ENCODE measurements at regions not wholly inside any gene's neighbourhood (a gene's known extent, or its start where the extent isn't known, plus 50 kb on each side); places are given as distances from the start of the nearest gene placed in this dataset.

DNA sequence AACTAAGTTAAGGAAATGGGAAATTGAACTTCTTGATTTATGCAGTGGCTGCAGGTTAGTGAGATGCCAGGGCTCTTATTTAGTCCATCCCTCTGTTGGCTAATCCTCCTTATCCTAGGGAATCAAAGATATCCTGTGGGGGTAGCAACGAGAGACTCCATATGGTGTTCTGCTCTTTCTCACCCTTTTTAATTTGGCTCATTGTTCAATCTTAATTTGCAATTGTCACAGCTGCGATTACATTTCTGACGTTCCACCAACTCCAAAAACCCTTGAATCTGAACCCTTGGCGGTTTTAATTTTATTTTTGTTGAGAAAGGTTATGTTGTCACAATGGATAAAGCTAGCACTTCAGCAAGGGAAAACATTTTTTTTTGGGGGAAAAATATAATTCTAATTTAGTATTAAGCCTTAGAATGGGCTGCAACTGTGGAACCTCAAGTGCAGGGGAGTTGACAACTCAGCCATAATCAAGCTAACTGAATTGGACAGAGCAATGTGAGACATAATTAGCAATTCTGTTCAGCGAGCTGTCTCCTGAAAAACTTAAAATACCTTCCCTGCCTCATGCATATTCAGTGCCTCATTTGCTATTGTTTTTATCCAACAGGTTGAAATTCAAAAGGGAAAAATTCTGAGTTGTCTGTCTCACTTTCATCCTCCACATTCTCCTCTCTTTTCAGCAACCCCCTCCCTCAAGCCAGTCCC, 91.3 kb downstream of the MAT2B start:
- H3K27me3 ChIP-seq (ENCODE audit: control insufficient read depth, insufficient read depth, low read length), result no peaks in the 10 kb centered on the region
- H3K27ac ChIP-seq (ENCODE audit: low read length), result no peak overlapping the region
- no peaks in the 10 kb centered on the region for H3K36me3 ChIP-seq (ENCODE audit: control insufficient read depth, low read depth, low read length)
- no peak overlapping the region for H3K9ac ChIP-seq (ENCODE audit: low read length)
- H3K4me1 ChIP-seq (ENCODE audit: control insufficient read depth, low read depth, low read length), result no peaks in the 10 kb centered on the region
- H3K9me3 ChIP-seq (ENCODE audit: control insufficient read depth, low read depth, low read length), result no peaks in the 10 kb centered on the region
- no peak overlapping the region for H3K4me3 ChIP-seq (ENCODE audit: low read length)

DNA sequence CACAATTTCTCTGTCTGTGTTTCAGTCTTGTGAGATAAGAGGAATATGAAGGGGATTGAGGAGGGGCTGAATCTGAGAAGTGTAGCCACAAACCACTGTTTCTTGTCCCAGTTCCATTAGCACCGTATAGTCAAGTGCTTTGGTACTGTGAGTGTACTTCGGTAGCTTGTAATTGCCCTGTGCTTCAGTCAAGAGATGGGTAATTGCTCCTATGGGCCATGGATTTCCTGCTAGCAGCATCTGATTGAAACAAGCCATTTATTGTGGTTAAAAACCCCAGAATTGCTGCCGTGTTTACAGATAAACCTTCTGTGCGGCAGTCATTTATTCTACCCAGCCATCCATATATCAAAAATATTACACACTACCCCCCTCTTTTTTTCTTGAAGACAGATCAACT, 98.6 kb downstream of the MAT2B start:
- H3K4me1 ChIP-seq (ENCODE audit: control insufficient read depth, low read depth, low read length), result no peaks in the 10 kb centered on the region
- H3K4me3 ChIP-seq (ENCODE audit: low read length), result no peak overlapping the region
- no peak overlapping the region for H3K27ac ChIP-seq (ENCODE audit: low read length)
- H3K36me3 ChIP-seq (ENCODE audit: control insufficient read depth, low read depth, low read length), result no peaks in the 10 kb centered on the region
- no peaks in the 10 kb centered on the region for H3K9me3 ChIP-seq (ENCODE audit: control insufficient read depth, low read depth, low read length)
- no peak overlapping the region for H3K9ac ChIP-seq (ENCODE audit: low read length)
- no peaks in the 10 kb centered on the region for H3K27me3 ChIP-seq (ENCODE audit: control insufficient read depth, insufficient read depth, low read length)

DNA sequence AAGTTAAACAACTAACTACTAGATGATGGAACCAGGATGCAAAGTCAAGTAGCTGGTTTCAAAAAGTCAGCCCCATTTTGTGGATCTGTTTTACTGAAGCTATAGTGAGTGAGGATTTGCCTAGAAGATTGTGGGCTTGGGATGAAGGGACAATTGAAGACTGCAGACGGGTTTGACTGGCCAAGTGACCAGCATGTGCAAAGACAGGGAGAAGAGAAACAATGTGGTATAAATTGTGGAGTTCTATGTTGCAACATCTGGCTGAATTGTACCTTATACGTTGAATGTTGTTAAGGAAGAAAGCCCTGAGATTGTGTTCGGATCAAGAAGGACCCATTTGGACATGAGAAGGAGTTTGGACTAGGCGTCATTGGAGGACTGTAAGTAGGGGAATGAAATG, 101.8 kb downstream of the MAT2B start:
- H3K27me3 ChIP-seq (ENCODE audit: control insufficient read depth, insufficient read depth, low read length), result no peaks in the 10 kb centered on the region
- no peak overlapping the region for H3K27ac ChIP-seq (ENCODE audit: low read length)
- no peaks in the 10 kb centered on the region for H3K36me3 ChIP-seq (ENCODE audit: control insufficient read depth, low read depth, low read length)
- no peaks in the 10 kb centered on the region for H3K9me3 ChIP-seq (ENCODE audit: control insufficient read depth, low read depth, low read length)
- no peaks in the 10 kb centered on the region for H3K4me1 ChIP-seq (ENCODE audit: control insufficient read depth, low read depth, low read length)
- H3K4me3 ChIP-seq (ENCODE audit: low read length), result no peak overlapping the region
- no peak overlapping the region for H3K9ac ChIP-seq (ENCODE audit: low read length)

DNA sequence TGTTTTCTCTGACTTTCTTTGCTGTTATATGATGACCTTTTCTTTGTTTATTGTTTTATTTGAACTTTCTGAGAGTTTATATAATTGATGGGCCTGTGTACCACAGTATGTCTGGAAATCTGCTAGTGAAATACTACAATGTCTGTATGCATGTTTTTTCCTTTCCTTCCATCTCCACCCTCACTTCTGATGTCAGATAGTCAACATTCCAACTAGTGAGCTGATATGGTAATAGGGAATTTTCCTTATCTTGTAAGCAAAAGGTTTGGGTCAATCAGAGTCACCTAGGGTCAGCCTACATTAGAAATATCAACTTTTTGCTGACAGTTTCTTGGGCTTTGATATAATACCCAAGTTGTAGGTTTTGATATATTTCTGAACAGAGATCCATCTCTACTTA, 103.2 kb downstream of the MAT2B start:
- H3K9ac ChIP-seq (ENCODE audit: low read length), result no peak overlapping the region
- no peaks in the 10 kb centered on the region for H3K27me3 ChIP-seq (ENCODE audit: control insufficient read depth, insufficient read depth, low read length)
- no peaks in the 10 kb centered on the region for H3K36me3 ChIP-seq (ENCODE audit: control insufficient read depth, low read depth, low read length)
- no peak overlapping the region for H3K4me3 ChIP-seq (ENCODE audit: low read length)
- H3K27ac ChIP-seq (ENCODE audit: low read length), result no peak overlapping the region
- H3K9me3 ChIP-seq (ENCODE audit: control insufficient read depth, low read depth, low read length), result no peaks in the 10 kb centered on the region
- H3K4me1 ChIP-seq (ENCODE audit: control insufficient read depth, low read depth, low read length), result no peaks in the 10 kb centered on the region

DNA sequence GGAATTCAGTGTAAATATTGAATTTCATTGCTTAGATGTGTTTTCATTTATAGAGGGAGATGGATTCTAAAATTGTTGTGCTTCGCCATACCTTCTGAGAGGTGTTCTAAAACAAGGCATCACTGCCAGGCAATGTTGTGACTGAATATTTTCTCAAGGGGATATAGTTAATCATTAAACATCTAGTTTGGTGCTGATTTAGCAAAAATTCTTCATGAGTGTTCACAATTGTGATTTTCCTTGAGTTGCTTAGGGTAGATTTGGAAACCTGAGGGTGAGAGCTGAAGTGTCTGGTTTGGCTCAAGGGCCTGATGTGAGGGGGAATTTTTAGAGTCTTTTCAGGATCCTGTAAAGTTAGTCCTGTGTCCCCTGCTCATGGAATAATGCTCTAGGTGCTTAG, 104.5 kb downstream of the MAT2B start:
- Histone ChIP-seq H3K9ac (ENCODE audit: low read length) (no peak overlapping the region), H3K9me3 (ENCODE audit: control insufficient read depth, low read depth, low read length) (no peaks in the 10 kb centered on the region), H3K36me3 (ENCODE audit: control insufficient read depth, low read depth, low read length) (no peaks in the 10 kb centered on the region), H3K27me3 (ENCODE audit: control insufficient read depth, insufficient read depth, low read length) (no peaks in the 10 kb centered on the region), H3K27ac (ENCODE audit: low read length) (no peak overlapping the region), H3K4me1 (ENCODE audit: control insufficient read depth, low read depth, low read length) (no peaks in the 10 kb centered on the region), H3K4me3 (ENCODE audit: low read length) (no peak overlapping the region)

DNA sequence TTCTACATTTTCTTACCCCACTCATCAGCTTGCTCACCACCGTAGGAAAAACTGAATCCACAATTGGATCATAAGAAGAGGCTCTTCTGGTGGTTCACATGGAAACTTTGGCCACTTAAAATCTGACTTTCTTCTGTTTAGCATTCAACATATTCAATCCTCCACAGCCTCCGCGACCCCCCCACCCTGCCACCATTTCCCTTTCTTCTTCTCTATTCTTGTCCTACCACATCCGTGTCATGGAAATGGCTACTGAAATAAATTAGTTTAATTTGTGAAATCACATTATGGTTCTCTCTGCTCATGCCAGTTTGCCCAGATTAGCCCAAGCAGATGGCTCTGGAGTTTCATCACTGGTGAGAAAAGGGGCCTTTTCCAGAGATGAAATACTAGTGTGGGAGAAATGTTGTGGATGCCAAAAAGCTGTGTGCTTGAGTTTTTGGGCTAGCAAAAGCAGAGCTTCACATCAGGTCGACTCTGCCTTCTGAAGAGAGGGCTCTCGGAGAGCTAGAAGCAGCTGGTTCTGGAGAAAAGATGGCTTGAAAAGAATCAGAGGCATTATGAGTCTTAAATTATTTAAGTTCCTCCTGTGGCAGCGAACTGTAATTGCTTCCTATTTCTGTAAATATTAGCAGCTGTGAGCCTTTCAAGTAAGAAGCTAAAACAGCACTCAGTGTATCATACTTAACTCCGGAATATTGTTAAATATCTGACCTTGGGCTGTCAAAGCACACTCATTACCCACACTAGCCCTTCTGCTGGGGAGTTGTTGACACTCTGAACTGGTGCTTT, 107.1 kb downstream of the MAT2B start:
- Histone ChIP-seq H3K4me3 (ENCODE audit: low read length) (no peak overlapping the region), H3K36me3 (ENCODE audit: control insufficient read depth, low read depth, low read length) (no peaks in the 10 kb centered on the region), H3K9me3 (ENCODE audit: control insufficient read depth, low read depth, low read length) (no peaks in the 10 kb centered on the region), H3K4me1 (ENCODE audit: control insufficient read depth, low read depth, low read length) (no peaks in the 10 kb centered on the region), H3K9ac (ENCODE audit: low read length) (no peak overlapping the region), H3K27ac (ENCODE audit: low read length) (no peak overlapping the region), H3K27me3 (ENCODE audit: control insufficient read depth, insufficient read depth, low read length) (no peaks in the 10 kb centered on the region)

DNA sequence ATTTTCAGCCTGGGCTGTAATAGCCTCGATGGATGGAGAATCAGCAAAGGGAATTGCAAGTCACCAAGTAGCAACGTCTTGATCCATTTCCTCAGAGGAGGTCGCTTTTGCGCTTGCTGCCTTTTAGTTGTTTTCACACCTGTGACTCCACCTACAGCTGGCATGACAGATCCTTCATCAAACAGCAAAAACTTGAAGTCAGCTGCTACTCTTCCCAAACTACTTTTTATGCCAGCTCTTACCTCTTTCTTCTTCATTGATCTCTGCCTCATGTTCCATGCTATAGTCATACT, 107.7 kb downstream of the MAT2B start:
- Histone ChIP-seq H3K9me3 (ENCODE audit: control insufficient read depth, low read depth, low read length) (no peaks in the 10 kb centered on the region), H3K36me3 (ENCODE audit: control insufficient read depth, low read depth, low read length) (no peaks in the 10 kb centered on the region), H3K4me3 (ENCODE audit: low read length) (no peak overlapping the region), H3K9ac (ENCODE audit: low read length) (no peak overlapping the region), H3K27me3 (ENCODE audit: control insufficient read depth, insufficient read depth, low read length) (no peaks in the 10 kb centered on the region), H3K27ac (ENCODE audit: low read length) (no peak overlapping the region), H3K4me1 (ENCODE audit: control insufficient read depth, low read depth, low read length) (no peaks in the 10 kb centered on the region)

DNA sequence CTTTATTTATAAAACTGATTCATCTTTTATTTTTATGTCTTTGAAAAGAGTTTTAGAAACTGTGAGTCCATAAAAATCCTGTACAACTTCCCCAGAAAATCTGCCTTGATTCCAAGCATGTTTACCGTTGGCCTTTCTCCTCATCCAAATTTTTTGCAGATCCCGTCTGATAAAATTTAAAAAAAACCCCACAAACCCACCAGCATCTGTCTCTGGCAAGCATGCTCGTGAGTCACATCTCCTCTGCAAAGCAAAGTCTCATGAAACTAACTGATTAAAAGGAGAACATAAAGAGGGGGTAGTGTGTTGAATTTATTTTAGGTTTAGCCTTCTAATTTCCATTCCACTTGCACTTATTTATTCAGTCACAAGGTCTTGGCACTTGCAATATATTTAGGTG, 109.4 kb downstream of the MAT2B start:
- Histone ChIP-seq H3K9ac (ENCODE audit: low read length) (no peak overlapping the region), H3K4me1 (ENCODE audit: control insufficient read depth, low read depth, low read length) (no peaks in the 10 kb centered on the region), H3K9me3 (ENCODE audit: control insufficient read depth, low read depth, low read length) (no peaks in the 10 kb centered on the region), H3K27me3 (ENCODE audit: control insufficient read depth, insufficient read depth, low read length) (no peaks in the 10 kb centered on the region), H3K4me3 (ENCODE audit: low read length) (no peak overlapping the region), H3K27ac (ENCODE audit: low read length) (no peak overlapping the region), H3K36me3 (ENCODE audit: control insufficient read depth, low read depth, low read length) (no peaks in the 10 kb centered on the region)

DNA sequence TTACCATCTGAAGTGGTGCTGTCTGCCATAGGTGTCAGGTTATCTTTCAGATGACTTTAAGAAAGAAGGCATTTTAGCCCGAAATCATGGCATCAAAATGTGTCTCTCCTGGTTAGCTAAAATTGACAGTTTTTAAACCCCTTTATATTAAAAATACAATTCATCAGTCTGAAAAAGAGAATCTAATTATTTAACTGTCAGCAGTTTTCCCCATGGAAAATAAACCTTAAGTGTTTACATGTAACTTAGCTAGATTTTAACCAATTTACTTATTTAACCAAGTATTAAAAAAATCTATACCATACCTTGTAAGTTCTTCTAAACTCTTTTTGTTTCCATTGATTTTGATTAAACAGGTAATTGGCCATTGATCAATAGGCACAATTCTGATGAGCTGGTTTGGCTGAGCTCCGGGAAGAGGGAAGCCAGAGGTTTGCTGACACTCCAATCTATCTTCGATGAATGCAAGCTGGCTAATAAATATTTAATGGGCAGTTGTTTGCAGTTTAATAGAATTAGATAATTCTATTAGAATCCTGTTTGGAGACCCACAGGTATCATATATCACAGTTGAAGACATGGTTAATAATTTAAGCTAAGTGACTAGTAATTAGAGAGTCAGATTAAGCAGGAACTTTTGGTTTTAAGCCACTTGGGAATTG, 114.0 kb downstream of the MAT2B start:
- no peaks in the 10 kb centered on the region for H3K4me1 ChIP-seq (ENCODE audit: control insufficient read depth, low read depth, low read length)
- no peaks in the 10 kb centered on the region for H3K9me3 ChIP-seq (ENCODE audit: control insufficient read depth, low read depth, low read length)
- H3K4me3 ChIP-seq (ENCODE audit: low read length), result no peak overlapping the region
- no peak overlapping the region for H3K9ac ChIP-seq (ENCODE audit: low read length)
- H3K27ac ChIP-seq (ENCODE audit: low read length), result no peak overlapping the region
- H3K36me3 ChIP-seq (ENCODE audit: control insufficient read depth, low read depth, low read length), result no peaks in the 10 kb centered on the region
- H3K27me3 ChIP-seq (ENCODE audit: control insufficient read depth, insufficient read depth, low read length), result no peaks in the 10 kb centered on the region

DNA sequence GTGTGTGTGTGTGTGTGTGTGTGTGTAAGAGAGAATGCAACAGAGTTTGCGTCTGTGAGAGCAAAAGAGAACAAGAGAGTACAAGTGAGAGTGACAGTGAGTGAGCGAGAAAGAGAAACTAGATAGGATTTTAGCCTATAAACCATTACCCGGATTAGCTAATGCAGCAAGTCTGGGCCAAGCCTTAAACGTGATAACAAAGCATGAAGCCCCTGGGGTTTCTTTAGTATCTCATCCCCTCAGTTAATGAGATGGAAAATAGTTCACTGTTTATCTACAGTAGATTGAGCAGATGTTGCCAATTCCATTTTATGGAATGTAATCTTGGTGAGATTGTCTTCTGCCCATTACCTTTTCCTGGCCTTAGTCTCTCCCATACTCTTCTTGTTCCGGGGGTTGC, 114.5 kb downstream of the MAT2B start:
- Histone ChIP-seq H3K9ac (ENCODE audit: low read length) (no peak overlapping the region), H3K27me3 (ENCODE audit: control insufficient read depth, insufficient read depth, low read length) (no peaks in the 10 kb centered on the region), H3K27ac (ENCODE audit: low read length) (no peak overlapping the region), H3K4me1 (ENCODE audit: control insufficient read depth, low read depth, low read length) (no peaks in the 10 kb centered on the region), H3K36me3 (ENCODE audit: control insufficient read depth, low read depth, low read length) (no peaks in the 10 kb centered on the region), H3K4me3 (ENCODE audit: low read length) (no peak overlapping the region), H3K9me3 (ENCODE audit: control insufficient read depth, low read depth, low read length) (no peaks in the 10 kb centered on the region)

DNA sequence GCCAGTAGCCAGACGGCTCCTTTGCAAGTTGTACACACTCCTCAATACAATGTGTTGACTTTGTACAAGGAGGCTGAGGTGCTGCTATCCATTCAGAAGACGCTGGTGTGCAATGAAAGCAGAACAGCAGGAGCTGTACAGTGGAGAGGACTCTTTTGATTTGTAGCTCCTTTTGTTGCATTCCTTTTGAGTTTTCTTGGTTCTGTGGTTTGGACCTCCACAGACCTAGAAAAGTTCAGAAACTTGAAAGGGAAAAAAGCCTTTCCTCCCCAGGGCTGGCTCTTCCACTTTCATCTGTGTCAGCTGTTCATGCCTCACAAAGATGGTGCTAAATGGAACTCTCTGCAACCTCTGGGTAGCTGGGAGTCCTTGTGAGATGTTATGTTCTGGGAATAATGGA, 117.4 kb downstream of the MAT2B start:
- Histone ChIP-seq H3K4me3 (ENCODE audit: low read length) (no peak overlapping the region), H3K9me3 (ENCODE audit: control insufficient read depth, low read depth, low read length) (no peaks in the 10 kb centered on the region), H3K27ac (ENCODE audit: low read length) (no peak overlapping the region), H3K9ac (ENCODE audit: low read length) (no peak overlapping the region), H3K27me3 (ENCODE audit: control insufficient read depth, insufficient read depth, low read length) (no peaks in the 10 kb centered on the region), H3K36me3 (ENCODE audit: control insufficient read depth, low read depth, low read length) (no peaks in the 10 kb centered on the region), H3K4me1 (ENCODE audit: control insufficient read depth, low read depth, low read length) (no peaks in the 10 kb centered on the region)

DNA sequence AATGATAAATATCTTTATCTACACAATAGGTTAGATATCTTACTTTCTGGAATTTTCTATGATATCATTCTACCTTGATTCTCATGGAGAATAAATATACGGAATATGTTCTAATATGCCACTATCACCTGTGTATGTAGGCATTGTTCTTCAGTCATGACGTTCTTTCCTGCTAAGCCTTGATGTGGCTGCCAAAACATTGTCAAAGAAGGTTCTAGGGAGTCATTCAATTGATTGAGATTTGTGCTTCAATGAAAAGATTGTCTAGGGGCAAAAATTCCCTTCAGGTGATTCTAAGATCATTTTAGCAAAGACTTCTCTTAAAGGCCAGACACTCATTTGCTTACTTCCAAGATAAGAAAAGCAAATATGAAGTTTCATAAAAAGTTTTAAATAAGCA, 118.1 kb downstream of the MAT2B start:
- H3K4me3 ChIP-seq (ENCODE audit: low read length), result no peak overlapping the region
- H3K9me3 ChIP-seq (ENCODE audit: control insufficient read depth, low read depth, low read length), result no peaks in the 10 kb centered on the region
- no peaks in the 10 kb centered on the region for H3K4me1 ChIP-seq (ENCODE audit: control insufficient read depth, low read depth, low read length)
- H3K27me3 ChIP-seq (ENCODE audit: control insufficient read depth, insufficient read depth, low read length), result no peaks in the 10 kb centered on the region
- H3K9ac ChIP-seq (ENCODE audit: low read length), result no peak overlapping the region
- no peaks in the 10 kb centered on the region for H3K36me3 ChIP-seq (ENCODE audit: control insufficient read depth, low read depth, low read length)
- no peak overlapping the region for H3K27ac ChIP-seq (ENCODE audit: low read length)
